ENCODE measurements at regions not wholly inside any gene's neighbourhood (a gene's known extent, or its start where the extent isn't known, plus 50 kb on each side); places are given as distances from the start of the nearest gene placed in this dataset.

DNA sequence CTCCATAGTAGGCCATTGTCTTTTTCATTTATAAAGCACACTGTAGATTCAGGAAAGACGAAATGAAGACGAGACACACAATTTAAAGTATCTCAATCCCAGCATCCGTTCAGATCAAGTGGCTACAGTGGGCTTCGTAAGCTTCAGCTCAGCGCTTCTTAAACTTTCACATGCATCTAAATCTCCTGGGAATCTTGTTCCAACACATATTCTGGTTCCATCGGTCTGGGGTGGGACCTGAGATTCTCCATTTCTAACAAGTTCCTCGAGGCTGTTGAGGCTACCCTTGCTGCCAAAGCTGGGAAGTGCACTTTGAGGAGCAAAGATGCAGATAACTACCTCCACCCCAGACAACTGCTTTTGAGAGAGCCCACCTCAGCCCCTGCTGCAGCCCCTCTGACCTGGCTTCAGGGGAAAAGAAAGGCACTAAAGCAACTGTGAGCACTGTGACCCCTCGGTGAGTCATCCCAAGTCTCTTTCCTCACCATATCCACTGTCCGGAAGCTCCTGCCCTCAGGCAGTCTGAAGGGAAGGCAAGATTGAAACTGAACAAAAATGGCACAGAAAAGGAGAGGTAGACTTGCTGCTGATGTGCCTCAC, 201.1 kb upstream of the FBXO11 start:
- no peak for DNase-seq

DNA sequence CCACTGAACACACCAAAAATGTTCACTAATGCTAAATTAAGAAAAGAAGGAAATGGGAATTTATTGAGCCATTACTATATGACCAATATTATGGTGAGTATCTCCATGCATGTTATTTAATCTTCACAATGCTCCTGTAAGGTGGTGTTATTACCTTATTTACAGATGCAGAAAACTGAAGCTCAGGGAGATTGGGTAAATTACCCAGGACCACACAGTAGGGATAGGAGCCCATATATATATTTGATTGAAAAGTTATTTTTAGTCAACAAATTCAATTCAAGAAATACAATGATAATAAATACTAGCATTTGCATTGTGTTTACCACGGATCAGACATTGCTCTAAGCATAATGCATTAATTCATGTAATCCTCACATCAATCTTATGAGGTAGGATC, 202.2 kb upstream of the FBXO11 start:
- no peak for DNase-seq

DNA sequence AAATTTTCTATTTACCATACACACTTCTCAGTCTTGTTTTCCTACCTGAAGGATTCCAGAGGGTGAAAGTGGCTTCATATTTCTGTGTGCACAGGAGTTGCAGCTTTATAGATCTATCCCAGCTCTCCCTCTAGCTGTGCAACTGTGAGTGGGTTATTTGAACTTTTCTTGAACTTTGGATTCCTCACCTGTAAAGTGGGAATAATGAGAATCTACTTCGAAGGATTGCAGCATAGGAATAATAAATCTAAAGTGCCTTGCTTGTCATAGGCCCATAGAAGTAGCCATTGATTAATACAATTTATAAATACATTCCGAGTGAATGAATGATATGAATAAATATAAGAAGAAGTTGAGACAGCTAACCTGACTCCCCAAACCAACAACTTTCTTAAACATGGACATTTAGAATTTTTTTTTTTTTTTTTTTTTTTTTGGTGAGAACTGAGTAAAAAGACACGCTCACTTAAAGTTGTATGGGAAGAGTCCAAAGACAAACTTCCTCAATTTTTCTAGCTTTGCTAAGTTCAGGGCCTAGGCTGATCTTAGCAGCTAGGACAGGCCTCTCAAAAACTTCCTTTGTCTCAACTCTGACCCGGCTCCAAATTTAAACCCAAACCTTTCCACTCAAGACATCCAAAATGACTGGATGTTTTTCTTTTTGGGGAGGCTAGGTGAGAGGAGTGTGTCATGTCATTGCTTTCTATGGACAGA, 203.3 kb upstream of the FBXO11 start:
- no peak for DNase-seq

DNA sequence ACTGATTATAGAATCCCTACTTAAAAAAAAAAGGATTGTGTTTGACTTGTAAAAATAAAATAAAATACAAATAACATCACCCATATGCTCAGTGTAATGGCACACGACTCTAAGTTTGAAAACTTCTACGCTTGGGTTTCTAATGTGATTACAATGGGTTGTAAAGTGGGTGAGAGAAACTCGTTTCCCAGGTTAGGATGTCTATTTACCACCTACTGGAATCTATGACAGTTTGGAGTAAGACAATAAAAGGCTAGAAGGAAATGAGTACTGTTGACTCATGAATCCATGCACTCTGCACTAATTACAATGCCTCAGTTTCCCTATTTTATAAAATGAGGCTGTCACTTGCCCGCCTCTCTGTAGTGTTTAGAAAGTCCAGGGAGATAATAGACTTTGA, 204.0 kb upstream of the FOXN2 start:
- no peak for DNase-seq

DNA sequence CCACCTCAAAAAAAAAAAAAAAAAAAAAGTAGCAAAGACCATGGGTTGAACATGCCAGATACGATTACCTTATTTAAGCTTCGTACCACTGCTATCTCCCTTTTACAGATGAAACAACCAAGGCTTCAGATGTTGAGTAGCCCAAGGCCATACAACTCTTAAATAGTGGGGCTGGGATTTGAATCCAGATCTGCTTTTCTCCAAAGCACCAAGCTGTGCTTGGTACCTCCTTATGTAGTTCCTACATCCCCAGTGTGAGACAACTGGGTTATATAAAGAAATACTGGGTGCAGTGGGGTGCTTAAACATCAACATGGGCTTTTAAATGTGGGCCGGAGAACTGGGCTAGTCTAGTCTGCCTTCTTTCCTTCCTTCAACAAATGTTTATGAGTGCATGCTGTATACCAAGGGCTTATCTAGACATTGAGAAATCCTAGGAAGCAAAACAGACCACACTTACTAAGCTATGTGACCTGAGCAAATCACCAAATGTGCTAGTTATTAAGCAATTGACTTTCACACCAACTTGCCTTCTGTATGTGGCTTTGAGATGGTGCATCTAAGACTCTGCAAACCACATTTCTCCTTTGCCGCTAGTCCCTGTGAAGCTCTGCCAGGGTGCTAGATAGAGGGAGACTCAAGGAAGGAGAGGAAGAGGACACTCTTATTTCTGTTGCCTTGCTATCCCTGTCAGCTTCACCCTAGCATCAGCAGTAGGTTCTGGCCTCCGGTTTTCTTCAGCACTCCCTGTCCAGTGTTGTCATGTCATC, 201.4 kb upstream of the FOXN2 start:
- peak in 1 of 2 donors; percentile 32 for DNase-seq

DNA sequence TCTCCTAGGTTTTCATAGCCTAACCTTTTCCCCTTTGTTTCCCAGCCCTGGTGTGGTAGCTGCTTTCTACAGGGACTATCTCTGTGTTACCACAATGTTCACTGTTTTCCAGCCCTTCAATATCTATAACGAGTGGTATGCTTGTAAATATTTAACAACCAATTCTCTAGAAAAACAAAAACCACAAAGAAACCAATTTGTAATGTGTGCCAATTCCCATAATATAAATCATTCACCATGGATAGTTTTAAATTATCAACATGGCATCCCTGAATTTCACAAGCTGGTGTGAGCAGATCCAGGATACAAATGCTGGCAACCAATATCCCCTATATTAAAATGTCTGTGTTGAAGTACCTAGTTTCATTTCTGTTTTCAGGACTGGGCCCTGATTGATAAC, 200.7 kb upstream of the FOXN2 start:
- DNase-seq: no peak

DNA sequence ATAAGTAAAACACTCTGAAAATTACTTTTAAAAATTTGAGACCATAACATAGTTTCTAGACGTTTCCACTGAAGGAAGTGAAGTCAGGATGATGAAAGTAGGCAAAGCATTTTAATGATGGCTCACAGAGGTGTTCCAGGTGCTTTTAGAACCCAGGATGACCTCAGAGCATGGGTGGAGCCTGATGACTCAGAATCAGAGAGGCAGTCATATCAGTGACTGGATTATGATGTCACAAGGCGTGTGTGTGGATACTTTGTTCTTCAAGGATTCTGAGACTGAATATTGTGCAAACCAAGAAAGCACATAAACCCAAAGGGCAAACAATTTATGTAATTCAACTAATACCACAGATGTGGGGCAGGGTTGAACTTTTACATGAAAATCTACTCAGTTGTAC, 200.2 kb upstream of the FOXN2 start:
- no peak for DNase-seq

DNA sequence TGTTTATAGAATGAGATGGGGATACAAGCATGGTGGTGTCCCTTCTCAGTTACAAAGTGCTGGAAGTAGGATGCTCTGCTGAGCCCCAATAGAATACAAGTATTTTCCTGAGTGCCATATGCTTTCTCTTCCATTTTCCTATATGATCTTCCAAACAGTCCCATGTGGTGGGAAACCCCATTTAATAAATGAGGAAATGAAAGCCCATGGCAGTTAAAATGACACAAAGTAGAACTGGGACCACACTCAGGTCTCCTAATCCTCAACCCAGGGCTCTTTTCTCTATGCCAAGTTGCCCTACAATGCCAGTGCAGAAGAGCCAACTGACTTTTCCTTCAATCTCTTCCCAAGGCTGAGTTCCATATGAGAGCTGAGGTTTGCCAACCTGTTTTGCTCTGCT, 198.0 kb upstream of the FOXN2 start:
- no peak for DNase-seq

DNA sequence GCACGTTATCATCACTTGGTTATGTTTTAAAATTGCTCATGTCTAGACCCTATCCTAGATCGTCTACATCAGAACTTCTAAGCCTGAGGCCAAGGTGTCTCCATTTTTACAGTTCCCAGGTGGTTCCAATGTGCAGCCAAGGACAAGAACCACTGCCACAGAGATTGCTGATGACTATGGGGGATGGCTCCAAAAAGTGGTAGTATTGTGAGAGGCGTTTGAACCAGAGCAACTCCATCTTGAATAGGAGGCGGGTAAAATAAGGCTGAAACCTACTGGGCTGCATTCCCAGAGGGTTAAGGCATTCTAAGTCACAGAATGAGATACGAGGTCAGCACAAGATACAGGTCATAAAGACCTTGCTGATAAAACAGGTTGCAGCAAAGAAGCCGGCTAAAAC, 195.6 kb upstream of the FOXN2 start:
- DNase-seq: no peak

DNA sequence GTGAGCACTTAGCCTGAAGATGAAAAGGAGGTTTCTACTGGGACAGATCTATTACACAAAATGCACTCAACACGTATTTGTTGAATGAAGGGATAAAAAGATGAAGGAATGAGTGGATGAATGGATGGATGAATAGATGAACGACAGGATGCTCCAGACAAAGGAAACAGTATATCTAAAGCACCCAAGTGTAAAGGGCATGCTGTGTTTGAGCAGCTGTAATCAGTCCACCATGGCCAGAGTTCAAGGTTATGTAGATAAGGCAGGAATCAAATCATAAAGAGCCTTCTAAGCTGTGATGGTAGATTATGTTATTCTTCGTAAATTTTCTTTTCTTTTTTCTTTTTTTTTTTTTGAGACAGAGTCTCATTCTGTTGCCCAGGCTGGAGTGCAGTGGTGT, 194.4 kb upstream of the FOXN2 start:
- DNase-seq: no peak

DNA sequence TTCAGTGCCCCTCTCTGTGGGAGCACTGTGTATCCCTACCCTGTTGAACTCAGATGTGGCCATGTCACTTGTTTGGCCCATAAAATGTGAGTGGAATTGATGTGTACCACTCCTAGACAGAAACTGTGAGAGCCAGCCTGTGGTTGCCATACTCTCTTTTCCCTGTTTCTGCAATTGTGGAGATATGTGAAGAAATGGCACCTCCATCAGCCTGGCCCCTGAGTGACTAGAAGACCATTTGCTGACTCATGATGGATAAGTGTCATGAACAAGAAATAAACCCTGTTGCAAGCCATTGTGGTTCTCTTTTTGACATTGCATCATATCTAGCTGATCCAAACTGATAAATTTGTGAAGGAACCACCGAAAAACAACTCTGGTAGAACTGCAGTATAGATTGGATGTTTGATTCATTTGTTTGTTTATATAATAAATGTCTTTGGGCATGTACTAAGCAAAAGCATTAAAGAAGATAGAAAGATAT, 193.7 kb upstream of the FOXN2 start:
- no peak for DNase-seq

DNA sequence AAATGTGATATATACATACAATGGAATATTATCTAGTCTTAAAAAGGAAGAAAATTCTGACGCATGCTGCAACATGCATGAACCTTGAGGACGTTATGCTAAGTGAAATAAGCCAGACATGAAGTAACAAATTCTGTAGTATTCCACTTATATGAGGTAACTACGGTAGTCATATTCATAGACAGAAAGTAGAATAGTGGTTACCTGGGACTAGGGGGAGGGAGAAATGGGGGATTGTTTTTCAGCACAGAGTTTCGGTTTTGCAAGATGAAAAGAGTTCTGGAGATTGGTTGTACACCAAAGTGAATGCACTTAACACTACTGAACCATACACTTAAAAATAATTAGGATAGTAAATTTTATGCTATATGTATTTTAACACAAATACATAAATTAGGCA, 192.3 kb upstream of the FOXN2 start:
- no peak for DNase-seq

DNA sequence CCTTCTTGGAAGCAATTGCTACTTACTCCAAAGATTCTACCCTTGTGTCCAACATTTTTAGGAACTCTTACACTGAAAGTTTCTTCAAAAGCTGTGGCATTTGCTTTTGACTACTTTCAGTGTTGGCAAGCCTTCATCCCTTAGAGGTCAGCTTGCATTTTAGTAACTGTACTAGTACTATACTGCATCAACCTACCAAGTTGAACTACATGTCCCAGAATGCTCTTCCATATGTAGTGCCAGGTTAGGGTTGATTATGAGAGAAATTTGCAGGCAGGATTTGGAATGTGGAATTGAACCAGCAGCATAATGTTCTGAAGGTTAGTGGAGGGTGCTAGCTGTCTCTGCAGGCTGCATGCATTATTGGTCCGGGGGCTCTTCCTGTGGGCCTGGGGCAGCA, 189.9 kb upstream of the FOXN2 start:
- no peak for DNase-seq

DNA sequence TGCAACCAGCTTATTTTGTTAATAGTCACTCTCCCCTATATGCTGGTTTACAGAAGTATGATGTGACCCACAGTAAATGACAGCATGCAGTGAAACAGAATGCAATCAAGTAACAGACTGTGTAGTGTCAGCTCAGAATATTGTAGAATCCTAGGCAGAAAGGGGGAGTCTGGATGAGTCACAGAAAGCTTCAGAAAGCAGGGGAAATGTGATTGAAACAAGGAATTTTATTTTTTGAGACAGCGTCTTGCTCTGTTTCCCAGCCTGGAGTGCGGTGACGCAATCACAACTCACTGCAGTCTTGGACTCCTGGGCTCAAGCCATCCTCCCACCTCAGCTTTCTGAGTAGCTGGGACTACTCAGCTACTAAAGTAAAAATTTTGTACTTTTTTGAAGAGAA, 188.3 kb upstream of the FOXN2 start:
- DNase-seq: no peak

DNA sequence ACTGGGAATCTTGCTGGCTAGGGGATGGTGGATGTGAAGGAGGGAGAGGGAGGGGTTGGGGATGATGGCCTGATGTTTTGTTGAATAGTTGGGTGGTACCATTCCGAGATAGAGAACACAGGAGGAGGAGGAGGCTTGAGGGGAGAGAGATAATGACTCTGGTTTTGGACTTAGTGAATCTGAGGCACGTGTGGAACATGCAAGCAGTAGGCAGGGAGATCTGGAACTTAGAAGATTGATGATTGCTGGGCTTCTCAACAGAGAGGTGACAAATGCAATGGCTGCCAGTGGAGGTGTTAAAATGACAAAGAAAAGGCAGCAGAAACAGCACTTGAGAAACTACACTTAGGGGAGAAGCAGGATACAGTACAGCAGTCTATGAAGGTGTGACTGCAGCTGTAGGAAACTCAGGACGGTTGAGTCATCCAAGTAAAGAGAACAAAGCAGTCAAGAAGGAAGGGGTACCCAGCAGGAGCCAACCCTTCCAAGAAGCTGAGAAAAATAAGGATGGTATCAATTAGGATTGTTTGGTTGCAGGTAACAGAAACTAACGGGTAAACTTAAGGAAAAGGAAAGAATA, 186.8 kb upstream of the FOXN2 start:
- no peak for DNase-seq

DNA sequence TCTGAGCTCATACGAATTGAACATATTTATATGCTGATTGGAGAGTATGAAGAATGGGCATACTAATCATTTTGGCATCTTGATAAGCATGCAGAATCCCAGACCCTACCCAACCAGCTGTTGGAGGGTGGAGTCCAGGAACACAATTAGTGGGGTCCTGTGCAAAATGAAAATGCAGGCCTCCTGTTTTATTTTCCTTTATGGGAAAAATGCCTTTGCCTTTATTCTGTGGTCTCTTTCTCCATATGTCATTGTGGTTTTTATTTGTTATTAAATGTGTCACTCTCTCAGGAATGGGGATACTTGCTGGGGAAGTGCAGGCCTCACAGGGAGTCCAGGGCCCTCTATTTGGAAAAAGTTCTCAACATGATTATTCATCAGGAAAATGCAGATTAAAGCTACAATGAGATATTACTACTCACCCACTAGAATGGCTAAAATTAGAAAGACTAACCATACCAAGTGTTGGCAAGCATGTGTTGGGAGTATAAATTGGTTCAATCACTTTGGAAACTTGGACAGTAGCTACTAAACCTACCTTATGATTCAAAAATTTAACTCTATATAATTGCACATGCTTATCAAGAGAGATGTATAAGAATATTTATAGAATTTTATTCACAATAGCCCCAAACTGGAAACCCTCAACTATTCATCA, 185.1 kb upstream of the FOXN2 start:
- DNase-seq: no peak

DNA sequence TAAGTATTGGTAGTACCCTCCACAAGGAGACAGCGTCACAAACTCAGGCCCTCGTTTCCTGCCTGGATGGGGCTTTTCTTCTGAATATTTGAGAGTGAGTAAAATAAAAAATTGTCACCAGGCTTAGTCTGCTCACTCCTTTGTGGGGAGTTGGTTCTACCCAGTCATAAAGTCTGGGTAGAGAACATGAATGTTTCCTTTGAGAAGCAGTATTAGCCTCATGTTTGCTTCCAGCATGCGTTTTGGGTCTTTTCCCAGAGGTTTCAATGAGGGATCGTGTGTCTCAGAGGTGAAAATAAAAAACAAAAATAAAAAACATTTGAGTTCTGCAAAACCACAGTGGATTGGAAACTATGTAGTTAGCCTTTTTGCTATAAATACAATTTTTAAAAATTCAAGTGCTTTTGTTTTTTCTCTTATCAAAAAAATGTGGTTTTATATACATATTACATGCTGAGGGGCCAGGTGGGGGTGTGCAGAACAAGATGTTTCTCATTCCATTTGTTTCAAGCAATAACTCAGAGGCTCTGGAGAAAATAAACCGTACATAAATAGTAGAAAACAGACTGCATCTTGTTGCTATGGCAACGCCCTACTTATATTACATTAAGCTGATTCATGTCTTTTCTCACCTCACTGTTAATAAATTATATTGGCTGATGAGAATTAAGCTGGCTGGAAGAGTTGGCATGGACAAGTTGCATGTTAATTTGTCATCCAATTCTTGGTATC, 182.8 kb upstream of the FOXN2 start:
- peak; percentile 83 to 84 for DNase-seq

DNA sequence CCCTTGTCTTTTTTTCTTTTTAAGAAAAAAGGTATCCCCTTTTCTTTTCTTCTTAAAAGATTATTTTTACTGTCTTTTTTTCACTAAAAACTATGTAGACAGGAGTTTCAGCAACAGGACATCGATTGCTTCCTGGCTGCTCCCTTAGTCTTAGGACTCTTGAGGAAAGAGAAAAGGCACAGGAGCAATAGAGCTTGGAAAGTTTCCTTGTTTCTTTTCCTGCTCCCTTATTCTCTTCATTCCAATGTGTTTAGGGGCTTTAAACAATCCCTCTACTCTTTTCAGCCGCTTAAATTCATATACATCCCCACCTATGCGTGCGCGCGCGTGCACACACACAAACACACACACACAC, 182.2 kb upstream of the FOXN2 start:
- no peak for DNase-seq

DNA sequence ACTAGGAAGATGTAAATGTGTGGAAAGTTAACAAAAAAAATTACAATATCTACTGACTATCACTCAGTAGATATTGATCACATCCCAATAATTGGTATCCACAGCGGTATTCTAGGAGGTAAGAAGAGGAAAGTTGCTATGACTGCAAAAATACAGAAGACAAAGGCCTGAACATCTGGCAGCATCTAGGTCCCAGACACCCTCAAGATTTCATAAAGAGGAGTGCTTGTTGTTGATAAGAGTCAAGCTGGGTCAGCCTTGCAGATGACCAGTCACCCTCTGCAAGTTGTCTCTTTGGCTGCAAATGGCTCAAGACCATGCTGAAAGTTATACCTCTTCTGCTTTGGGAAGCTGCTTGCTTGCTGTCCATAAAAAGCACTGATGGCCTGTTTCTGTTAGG, 179.8 kb upstream of the FOXN2 start:
- no peak for DNase-seq

DNA sequence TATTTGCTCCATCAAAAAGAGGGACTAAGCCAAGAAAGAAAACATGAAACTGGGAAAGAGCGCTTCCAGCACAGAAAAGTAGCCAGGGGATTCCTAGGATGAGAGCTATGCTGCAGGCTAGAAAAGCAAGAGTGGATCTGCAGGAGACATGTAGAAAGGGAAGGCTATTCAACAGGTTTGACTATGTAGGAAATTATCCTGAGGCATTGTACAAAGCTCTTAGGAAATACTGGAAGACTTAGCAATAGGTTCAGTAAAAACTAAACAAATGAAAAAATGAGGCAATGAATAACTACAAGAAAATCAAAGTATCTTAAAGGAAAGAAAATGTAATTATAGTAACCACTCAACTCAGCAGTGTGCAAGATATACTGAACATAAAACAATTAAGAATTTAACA, 178.7 kb upstream of the FOXN2 start:
- DNase-seq: no peak

DNA sequence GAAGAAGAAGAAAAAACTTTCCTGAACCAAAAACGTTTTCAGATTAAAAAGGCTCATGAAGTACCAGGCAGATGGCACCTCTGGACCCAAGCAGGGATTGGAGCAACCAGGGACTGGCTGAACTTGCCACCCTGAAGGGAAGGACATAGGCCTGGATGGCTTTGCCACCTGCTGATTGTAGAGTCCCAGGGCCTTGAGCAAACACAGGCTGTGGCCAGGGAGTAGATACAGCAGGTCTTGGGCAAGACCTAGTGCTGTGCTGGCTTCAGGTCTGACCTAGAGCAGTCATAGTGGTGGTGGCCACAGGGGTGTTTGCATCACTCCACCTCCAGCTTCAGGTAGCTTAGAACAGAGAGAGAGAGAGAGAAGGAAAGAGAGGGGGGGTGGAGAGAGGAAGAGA, 176.7 kb upstream of the FOXN2 start:
- no peak for DNase-seq

DNA sequence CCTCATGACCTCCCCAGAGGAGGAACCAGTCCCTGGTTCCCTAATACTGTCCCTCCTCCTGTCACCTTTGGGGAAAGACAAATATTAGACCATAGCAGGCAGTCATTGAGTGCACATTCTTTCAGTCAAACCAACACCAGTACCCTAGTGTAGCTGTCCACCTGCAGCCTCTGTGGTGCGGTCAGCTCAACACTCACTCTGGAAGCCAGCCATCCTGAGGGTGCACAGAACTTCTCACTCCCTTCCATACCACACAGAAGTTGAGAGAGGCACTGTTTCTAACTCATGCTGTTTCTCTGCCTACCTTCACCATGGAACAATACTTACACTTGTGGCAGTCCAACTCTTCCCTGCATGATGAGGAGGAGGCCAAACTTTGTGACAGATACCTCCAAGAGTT, 175.6 kb upstream of the FOXN2 start:
- DNase-seq: no peak

Data from right lung (tissue), 2 donors.